ENCODE measurements at regions not wholly inside any gene's neighbourhood (a gene's known extent, or its start where the extent isn't known, plus 50 kb on each side); places are given as distances from the start of the nearest gene placed in this dataset.

GRCh38 chr4:180589575-180589974, 1653.6 kb upstream of the TENM3 start:
- H3K4me3 ChIP-seq (replicated peaks; ENCODE audit: insufficient read depth, low read length) = no peak overlapping the region
- no peaks in the 10 kb centered on the region for H3K27me3 ChIP-seq (ENCODE audit: insufficient read depth, poor library complexity, severe bottlenecking)
- no peak overlapping the region for H3K27ac ChIP-seq (replicated peaks)
- TF ChIP-seq REST (IDR thresholded peaks at IDR 0.05; ENCODE audit: insufficient replicate concordance, low read depth) = no peak
- DNase-seq (ENCODE audit: low read depth in 1 of 2, low spot score in 1 of 2) = no peak

- TF ChIP-seq GABPA (IDR thresholded peaks at IDR 0.05; ENCODE audit: low read depth) = no peak
- no peak for TF ChIP-seq CTCF (IDR thresholded peaks at IDR 0.05; ENCODE audit: insufficient read depth, low read length)
- TF ChIP-seq SPI1 (IDR thresholded peaks at IDR 0.05; ENCODE audit: borderline replicate concordance, low read depth) = no peak
- H3K4me3 ChIP-seq (replicated peaks; ENCODE audit: insufficient read depth, low read length) = no peak overlapping the region
- no peak overlapping the region for H3K27ac ChIP-seq (replicated peaks)
- DNase-seq (ENCODE audit: low read depth in 1 of 2, low spot score in 1 of 2) = no peak
- no peaks in the 10 kb centered on the region for H3K27me3 ChIP-seq (ENCODE audit: insufficient read depth, poor library complexity, severe bottlenecking)
Measured at GRCh38 chr4:180596888-180597483, 1646.2 kb upstream of the TENM3 start.

- no peaks in the 10 kb centered on the region for H3K27me3 ChIP-seq (ENCODE audit: insufficient read depth, poor library complexity, severe bottlenecking)
- H3K4me3 ChIP-seq (replicated peaks; ENCODE audit: insufficient read depth, low read length) = no peak overlapping the region
- TF ChIP-seq SPI1 (IDR thresholded peaks at IDR 0.05; ENCODE audit: borderline replicate concordance, low read depth) (no peak), CTCF (IDR thresholded peaks at IDR 0.05; ENCODE audit: insufficient read depth, low read length) (no peak), POLR2AphosphoS5 (IDR thresholded peaks at IDR 0.05; ENCODE audit: low read depth) (no peak), REST (IDR thresholded peaks at IDR 0.05; ENCODE audit: insufficient replicate concordance, low read depth) (no peak), GABPA (IDR thresholded peaks at IDR 0.05; ENCODE audit: low read depth) (no peak)
- no peak overlapping the region for H3K27ac ChIP-seq (replicated peaks)
- no peak for DNase-seq (ENCODE audit: low read depth in 1 of 2, low spot score in 1 of 2)
Measured at GRCh38 chr4:180598281-180598680, 1644.9 kb upstream of the TENM3 start.

- no peaks in the 10 kb centered on the region for H3K27me3 ChIP-seq (ENCODE audit: insufficient read depth, poor library complexity, severe bottlenecking)
- DNase-seq (ENCODE audit: low read depth in 1 of 2, low spot score in 1 of 2) = no peak
- TF ChIP-seq GABPA (IDR thresholded peaks at IDR 0.05; ENCODE audit: low read depth) = no peak
- TF ChIP-seq CTCF (IDR thresholded peaks at IDR 0.05; ENCODE audit: insufficient read depth, low read length) = no peak
- no peak for TF ChIP-seq SPI1 (IDR thresholded peaks at IDR 0.05; ENCODE audit: borderline replicate concordance, low read depth)
- no peak for TF ChIP-seq POLR2AphosphoS5 (IDR thresholded peaks at IDR 0.05; ENCODE audit: low read depth)
- TF ChIP-seq REST (IDR thresholded peaks at IDR 0.05; ENCODE audit: insufficient replicate concordance, low read depth) = no peak
- H3K27ac ChIP-seq (replicated peaks) = no peak overlapping the region
- H3K4me3 ChIP-seq (replicated peaks; ENCODE audit: insufficient read depth, low read length) = no peak overlapping the region
Measured at GRCh38 chr4:180603791-180604190, 1639.4 kb upstream of the TENM3 start.

Data from HL-60 (cell line).